ENCODE measurements at regions not wholly inside any gene's neighbourhood (a gene's known extent, or its start where the extent isn't known, plus 50 kb on each side); places are given as distances from the start of the nearest gene placed in this dataset.

DNA sequence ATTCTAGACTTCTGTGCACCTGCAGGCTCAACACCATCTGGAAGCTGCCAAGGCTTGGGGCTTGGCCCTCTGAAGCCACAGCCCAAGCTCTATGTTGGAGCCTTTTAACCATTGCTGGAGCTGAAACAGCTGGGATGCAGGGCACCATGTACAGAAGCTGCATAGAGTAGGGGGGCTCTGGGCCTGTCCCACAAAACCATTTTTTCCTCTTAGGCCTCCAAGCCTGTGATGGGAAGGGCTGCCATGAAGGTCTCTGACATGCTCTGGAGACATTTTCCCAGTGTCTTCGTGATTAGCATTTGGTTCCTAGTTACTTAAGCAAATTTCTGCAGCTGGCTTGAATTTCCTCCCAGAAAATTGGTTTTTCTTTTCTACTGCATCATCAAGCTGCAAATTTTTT lies 999.3 kb upstream of the GRIA3 start:
- ChIA-PET CTCF (no interaction called here), POLR2A (no interaction called here)
- no peak for DNase-seq (ENCODE audit: extremely low spot score)
- TF ChIP-seq, protein P1, sequence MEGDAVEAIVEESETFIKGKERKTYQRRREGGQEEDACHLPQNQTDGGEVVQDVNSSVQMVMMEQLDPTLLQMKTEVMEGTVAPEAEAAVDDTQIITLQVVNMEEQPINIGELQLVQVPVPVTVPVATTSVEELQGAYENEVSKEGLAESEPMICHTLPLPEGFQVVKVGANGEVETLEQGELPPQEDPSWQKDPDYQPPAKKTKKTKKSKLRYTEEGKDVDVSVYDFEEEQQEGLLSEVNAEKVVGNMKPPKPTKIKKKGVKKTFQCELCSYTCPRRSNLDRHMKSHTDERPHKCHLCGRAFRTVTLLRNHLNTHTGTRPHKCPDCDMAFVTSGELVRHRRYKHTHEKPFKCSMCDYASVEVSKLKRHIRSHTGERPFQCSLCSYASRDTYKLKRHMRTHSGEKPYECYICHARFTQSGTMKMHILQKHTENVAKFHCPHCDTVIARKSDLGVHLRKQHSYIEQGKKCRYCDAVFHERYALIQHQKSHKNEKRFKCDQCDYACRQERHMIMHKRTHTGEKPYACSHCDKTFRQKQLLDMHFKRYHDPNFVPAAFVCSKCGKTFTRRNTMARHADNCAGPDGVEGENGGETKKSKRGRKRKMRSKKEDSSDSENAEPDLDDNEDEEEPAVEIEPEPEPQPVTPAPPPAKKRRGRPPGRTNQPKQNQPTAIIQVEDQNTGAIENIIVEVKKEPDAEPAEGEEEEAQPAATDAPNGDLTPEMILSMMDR (IDR thresholded peaks at IDR 0.05; ENCODE audit: control extremely low read depth, extremely low read depth, low read depth, missing control alignments) = no peak

DNA sequence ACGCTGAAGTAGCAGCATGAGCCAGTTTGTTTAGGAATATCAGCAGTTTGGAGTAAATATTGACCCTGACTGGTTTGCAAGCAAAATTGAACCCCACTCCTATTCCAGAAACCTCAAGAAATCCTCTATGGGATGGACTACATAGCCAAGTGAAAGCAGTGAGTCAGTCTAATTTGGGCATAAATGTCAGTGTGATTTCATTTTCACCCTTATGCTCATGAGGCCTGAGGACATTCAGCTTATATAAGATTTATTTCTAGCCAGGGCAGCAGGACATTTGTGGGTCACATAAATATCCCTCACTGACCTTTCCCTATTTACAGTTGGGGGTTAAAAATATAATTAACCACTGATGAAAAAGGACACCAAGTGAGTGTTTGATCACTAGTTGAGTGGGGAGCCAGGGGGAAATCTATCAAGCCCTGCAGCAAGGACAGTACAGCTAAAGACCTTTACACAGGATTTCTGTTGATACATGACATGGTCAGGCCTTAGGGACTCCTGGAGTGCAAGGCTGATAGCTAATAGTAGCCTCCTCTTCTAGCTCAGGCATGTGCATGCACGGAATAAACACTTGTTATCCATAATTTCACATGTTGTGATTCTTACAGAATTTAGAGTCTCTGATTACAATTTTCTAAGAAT lies 996.9 kb upstream of the GRIA3 start:
- no peak for DNase-seq (ENCODE audit: extremely low spot score)
- TF ChIP-seq, protein P1 (IDR thresholded peaks at IDR 0.05; ENCODE audit: control extremely low read depth, extremely low read depth, low read depth, missing control alignments) = no peak
- POLR2A ChIA-PET = no interaction called here
- CTCF ChIA-PET = no interaction called here

DNA sequence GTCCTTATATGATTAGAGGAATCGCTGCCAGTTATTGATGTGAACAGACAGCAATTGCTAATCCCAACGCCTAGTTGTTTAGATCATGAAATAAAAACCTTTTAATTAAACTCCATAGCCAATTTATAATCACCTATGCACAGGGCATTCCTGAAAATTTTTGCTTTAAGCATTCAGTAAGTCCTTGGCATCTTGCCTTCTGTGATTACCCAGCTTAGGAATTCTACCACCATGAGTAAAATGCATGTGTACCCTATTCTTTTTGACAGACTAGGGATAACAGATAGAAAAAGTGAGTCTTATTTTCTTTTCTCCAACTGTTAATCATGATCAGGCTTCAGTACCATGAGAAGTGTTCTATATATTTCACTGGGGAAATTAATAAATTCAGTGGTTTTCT lies 995.3 kb upstream of the GRIA3 start:
- POLR2A ChIA-PET = no interaction called here
- DNase-seq (ENCODE audit: extremely low spot score) = no peak
- CTCF ChIA-PET = no interaction called here
- TF ChIP-seq, protein P1 (IDR thresholded peaks at IDR 0.05; ENCODE audit: control extremely low read depth, extremely low read depth, low read depth, missing control alignments) = no peak

DNA sequence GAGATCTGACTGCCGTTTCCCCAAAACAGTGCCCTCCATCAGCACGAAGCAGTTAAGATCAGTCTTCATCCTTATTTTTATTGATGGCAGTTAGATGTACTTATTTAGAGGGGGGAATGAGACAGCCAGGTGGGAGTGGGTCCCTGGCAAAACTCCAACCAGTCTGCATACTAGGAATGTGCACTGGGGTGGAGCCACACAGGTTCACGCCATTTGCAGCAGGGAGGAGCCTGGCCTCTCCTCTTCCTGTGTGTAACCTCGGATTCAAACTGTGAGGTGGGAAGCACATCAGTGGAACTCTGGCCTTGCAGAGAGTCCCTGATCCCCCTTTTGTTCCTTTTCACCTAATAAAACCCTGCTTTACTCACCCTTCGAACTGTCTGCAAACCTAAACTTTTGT lies 987.7 kb upstream of the GRIA3 start:
- TF ChIP-seq, protein P1 (IDR thresholded peaks at IDR 0.05; ENCODE audit: control extremely low read depth, extremely low read depth, low read depth, missing control alignments) = no peak
- no peak for DNase-seq (ENCODE audit: extremely low spot score)
- CTCF ChIA-PET = no interaction called here
- POLR2A ChIA-PET = no interaction called here

DNA sequence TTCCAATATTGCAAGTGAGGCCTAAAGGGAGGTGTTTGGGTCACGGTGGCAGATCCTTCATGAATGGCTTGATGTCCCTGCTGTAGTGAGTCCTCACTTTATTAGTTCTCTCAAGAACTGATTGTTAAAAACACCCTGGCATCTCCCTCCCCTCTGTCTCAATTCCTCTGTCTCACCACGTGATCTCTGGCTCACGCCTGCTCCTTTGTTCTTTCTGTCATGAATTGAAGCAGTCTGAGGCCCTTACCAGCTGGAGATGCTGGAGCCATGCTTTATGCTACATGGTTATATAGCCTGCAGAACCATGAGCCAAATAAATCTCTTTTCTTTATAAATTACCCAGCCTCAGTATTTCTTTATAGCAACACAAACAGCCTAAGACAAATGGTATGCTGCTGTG lies 980.7 kb upstream of the GRIA3 start:
- CTCF ChIA-PET = no interaction called here
- TF ChIP-seq, protein P1 (IDR thresholded peaks at IDR 0.05; ENCODE audit: control extremely low read depth, extremely low read depth, low read depth, missing control alignments) = no peak
- DNase-seq (ENCODE audit: extremely low spot score) = no peak
- POLR2A ChIA-PET = no interaction called here

DNA sequence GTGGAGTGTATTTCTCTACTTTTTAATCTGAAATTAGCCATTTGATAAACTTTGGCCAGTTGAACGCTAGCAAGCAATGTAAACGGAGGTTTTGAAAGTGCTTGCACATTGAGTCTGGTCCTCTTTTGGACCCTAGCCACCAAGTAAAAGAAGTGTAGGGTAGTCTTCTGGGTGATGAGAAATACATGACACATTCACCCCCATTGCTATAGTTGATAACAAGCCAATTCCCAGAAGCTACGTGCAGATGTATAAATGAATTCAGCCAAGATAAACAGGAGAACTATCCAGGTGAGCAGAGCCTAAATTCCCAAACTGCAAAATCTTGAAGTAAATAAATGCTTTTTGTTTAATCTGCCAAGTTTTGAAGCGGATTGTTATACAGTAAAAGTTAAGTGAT lies 965.4 kb upstream of the GRIA3 start:
- DNase-seq (ENCODE audit: extremely low spot score) = no peak
- TF ChIP-seq, protein P1 (IDR thresholded peaks at IDR 0.05; ENCODE audit: control extremely low read depth, extremely low read depth, low read depth, missing control alignments) = no peak
- POLR2A ChIA-PET = no interaction called here
- CTCF ChIA-PET = no interaction called here

DNA sequence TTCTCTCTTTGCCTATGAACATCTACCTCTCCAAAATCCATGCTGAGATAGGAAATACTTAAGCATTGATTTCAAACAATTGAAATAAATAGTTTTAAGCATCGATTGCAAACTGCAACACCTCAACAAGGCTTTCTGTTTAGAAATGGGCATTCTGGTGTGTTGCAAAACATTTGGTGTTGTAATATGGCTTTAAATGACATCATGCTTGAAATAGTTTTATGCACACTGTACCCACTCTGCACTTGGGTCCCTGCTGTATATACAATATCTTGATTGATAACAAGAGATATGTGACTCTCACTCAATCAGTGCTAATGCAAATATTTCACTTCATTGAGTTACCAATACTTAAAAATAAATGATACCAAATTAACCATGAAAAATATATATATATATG lies 964.9 kb upstream of the GRIA3 start:
- no peak for DNase-seq (ENCODE audit: extremely low spot score)
- CTCF ChIA-PET = no interaction called here
- TF ChIP-seq, protein P1 (IDR thresholded peaks at IDR 0.05; ENCODE audit: control extremely low read depth, extremely low read depth, low read depth, missing control alignments) = no peak
- POLR2A ChIA-PET = no interaction called here
